ENCODE measurements at regions not wholly inside any gene's neighbourhood (a gene's known extent, or its start where the extent isn't known, plus 50 kb on each side); places are given as distances from the start of the nearest gene placed in this dataset.
A peak's percentile ranks its signal among the peaks of the same experiment; 100 is the strongest.

DNA sequence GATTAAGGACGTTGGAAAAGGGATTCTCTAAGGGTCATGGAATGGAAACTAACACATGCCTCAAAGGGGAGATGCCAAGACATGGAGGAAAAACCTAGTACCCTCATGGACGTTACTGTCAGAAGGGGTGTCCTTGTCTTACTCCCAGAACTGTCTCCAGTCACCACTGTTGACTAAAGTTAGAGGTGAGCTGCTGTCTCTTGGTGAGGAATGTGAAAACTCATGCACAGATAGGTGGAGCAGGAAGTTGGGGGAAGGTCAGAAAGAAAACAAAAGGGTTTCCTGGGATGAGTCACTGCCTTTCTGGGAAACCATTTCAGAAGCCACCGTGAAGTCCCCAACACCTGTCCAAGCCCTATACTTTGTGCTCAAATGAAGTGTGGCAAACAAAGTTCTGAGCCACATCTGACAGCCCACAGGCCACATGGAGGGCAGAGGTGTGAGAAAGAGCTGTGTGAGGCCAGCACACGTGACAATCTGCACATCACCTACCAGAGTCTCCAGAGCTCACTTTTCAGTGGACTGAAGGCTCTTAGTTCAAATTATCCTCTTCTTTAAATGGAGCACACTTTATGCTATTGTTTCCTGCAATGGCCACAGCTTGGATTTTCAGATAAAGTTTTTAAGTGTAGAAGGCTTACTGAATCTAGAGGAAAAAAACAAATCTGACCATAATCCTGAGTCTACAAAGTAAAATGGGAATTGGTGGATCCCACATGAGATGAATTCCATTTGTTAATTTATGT is 92.9 kb upstream of the EGLN3 start:
- DNase-seq (ENCODE audit: low spot score), result peak; percentile 80

DNA sequence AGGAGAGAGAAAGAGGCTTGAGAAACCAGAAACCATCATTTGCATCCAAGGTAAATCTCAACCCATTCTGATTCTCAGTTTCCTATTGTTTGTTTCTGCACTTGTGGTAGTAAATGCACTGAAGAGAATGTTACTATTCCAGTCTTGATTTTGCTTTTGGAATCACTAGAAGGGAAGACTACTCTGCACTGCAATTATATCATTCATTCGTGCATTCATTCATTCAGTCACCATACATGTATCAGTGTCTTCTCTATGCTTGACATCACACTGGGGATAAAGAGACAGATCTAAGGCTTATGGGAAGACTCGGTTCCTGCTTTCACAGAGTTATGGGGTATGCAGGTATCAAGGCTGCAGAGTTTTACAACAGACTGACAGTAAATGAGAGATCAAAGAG is 90.3 kb upstream of the EGLN3 start:
- DNase-seq (ENCODE audit: low spot score), result no peak

DNA sequence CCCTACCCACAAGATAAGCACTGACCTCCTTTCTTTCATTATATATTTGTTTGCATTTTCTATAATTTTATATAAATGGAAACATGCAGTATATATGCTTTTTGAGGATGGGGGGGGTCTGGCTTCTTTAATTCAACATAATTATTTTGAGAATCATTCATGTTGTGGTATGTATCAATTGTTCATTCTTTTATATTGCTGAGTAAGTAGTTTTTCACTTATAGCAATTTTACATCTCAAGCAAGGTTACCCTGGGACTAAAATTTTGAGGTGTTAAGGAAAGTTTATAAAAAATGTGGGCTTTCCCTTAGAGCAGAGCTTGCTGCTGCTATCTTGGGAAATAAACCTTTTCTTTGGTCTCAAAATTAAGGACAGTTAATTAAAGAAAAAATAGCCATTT is 89.9 kb upstream of the EGLN3 start:
- DNase-seq (ENCODE audit: low spot score), result no peak

DNA sequence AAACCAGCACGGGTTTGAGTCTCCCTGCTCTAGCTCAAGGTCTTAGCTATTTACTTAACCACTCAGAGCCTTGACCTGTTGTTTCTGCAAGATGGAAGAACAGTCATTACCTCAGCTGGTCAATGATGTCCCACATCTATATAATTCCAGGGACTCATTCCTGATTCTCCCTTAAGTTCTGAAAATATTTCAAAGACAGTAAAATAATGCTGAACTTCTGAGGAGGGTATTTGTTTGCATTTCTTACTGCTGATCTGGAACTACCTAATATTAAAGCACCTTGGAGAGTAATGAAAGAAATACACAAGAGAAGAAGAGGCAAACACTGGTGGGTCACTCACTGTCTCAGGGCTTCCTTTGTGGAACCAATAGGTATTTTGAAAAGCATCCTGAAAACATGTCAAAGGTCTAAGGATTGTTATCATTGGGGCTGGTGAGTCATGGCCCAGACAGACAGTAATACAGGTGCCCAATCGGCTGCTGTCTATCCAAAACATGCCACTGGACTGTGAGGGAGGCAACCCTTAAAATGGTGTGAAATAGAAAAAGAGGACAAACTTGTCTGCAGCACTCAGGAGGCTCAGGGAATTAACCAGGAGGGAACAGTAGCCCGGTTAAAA is 88.7 kb upstream of the EGLN3 start:
- DNase-seq (ENCODE audit: low spot score), result no peak

DNA sequence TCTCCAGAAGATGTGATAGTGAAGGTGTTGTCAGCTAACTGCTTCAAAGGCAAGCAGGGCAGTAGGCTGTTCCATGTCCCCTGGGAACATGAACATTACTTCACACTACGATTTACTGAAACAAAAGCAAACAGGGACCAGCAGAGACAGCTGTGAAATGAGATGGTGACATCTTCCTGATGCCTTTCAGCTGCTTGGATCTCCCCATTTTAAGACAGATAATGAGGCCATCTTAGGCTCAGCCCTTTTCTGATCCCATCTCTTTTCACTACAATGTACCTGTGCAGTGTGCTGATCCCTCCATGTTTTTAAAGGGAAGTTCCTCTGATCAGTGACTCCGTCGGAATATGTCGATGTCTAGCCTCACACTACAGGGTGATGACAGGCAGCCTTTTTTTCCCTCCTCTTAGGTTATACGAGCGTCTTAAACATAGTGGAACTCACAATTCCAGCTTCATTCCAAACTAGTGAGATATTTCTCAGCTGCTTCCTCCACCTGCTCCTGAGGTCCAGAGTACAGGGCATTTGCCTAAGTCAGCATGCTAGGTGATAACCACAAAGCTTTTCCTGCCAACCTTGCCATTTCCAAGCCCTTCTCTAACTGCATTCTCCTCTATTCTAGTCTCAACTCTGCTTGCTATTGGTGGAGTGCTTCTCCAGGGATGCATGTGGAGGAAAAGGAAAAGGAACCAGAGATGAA is 87.6 kb upstream of the EGLN3 start:
- DNase-seq (ENCODE audit: low spot score), result no peak

DNA sequence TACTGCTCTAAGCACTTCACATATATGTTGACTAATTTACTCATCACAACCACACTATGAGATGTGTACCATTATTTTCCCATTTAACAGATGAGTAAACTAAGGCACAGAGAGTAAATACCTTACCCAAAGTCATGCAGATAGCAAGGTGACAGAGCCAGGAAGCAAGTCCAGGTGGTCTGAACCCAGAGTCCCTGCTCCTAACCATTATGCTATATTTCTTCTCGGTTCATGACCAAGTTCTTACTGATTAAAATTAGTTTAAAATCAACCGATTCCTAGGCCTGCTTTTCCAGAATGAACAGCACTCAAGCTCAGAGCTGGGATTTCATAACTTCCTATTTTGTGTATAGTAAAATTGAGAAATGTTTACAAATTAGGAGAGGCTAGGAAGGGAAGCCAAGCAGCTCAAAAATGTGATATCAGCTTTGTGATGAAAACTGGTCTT is 85.5 kb upstream of the EGLN3 start:
- DNase-seq (ENCODE audit: low spot score), result no peak

DNA sequence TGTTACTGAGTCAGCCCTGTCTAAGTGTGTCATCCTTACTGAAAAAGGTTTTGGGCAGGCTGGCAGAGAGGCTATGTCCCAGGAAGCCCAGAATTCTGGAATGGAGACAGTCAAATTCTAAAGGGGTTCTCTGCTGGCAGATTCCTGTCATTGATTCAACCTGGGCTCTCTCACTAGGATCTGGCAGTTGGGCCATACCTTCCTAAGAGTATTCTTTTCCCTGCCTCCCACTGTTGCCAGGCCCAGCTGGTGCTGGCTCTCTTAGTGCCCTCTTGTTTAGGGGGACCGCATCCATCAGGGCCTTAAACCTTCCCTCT is 85.0 kb upstream of the EGLN3 start:
- no peak for DNase-seq (ENCODE audit: low spot score)

DNA sequence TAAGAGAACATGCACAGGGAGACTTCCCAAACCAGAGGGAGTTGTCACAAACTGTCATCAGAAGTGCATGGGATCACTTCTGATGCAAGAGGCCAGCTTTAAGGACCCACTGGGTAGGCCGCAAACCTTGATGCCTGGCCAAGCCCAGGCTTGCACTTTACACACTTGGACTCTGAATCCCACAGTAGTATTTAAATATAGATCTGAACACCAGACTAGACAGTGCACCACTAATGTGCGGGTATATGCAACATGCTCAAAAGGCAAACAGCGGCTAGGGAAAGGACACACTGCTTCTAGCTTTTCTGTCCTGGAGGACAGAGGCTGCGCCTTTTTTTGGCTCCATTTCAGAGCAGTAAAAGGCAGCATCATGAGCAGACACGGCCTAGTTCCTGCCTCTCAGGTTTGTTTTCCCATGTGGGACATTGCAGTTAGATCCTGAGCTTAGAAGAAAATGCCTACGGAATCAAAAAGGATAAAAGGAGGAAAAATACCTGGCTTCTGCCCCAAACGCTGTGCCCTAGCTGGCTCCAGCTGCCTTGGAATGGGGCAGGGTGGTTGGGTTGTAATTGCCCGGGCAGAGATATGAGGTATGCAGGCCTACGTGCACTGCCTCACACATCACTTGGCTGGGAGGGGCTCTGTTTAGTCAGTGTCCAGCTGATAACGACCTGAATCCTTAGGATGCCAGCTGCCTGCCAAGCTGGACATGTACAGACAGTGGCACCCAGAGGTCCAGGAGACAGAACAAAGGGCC is 84.5 kb upstream of the EGLN3 start:
- peak; percentile 61 for DNase-seq (ENCODE audit: low spot score)

DNA sequence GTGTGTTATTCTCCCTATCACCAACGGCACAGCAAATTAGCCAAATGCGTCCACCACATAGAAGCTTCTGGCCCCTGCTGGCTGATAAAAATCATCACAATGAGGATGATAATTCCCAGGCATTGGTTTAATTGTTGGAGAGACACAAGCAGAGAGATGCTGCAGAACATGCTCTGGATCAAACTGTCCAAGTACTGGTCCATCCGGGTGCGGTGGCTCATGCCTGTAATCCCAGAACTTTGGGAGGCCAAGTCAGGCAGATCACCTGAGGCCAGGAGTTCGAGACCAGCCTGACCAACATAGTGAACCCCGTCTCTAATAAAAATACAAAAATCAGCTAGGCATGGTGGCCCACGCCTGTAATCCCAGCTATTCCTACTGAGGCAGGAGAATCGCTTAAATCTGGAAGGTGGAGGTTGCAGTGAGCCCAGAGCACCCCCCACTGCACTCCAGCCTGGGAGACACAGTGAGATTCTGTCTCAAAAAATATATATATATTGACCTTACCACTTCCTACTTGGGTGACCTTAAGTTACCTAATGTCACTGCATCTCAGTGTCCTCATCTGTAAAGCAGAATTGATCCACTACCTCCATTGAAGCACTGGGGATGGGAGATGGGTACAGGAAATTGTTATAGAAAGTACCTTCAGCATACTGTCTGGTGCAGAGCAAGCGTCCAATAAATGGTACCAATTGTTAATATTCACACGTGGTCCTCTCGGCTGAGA is 83.7 kb upstream of the EGLN3 start:
- DNase-seq (ENCODE audit: low spot score), result no peak

DNA sequence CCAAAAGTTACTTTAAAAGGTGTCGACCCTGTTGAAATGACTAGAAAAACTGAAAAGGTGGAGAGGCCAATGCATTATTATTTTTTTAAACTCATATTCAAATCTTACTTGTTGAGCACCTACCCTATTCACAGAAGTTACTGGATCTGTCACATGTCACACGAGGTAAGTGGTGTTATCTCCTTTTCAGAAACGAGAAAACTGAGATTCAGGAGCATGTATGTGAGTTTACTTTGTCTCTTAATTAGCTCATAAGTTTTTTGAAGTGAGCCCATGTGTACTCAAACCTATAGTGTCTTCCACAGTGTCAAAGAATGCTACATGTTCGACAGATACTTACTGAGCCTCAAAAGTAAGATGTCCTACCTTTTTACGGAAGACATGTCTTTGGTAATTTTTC is 81.8 kb upstream of the EGLN3 start:
- DNase-seq (ENCODE audit: low spot score), result no peak

DNA sequence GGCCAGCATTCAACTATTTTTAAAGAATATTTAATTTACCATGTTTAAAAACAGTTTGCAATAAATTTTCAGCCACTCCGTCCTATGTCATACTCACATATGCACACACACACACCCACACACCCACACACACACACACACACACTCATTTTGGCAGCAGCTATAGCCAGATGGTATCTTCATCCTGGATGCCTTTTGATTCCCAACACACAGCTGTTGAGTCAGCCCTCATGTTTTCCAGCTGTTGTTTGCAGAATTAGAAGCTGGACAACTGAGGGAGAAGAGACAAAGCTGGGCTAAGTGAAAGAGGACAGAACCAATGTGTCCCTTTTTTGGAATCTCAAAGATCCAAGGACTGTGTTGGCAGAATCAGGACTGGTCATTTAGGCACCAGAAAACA is 80.0 kb upstream of the EGLN3 start:
- DNase-seq (ENCODE audit: low spot score), result no peak

DNA sequence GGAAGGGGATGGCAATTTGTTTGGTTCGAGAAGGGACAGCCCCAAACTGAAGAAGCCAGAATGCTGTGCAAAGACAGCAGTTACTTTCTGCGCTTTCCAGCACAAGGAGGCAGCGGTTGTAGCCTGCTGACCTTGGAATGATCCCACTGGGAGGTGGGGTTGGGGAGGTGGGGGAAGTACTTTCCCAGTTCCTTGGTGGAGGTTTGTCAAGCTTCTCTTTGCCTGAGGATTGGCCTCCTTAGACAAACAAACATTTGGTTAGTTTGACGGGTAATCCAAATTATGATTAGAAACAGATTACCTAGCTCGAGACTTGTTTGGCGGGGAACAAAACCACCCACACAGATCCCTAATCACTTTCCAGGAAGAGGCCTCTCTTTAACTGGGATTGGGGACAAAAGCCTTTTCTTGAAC is 79.1 kb upstream of the EGLN3 start:
- DNase-seq (ENCODE audit: low spot score), result no peak

DNA sequence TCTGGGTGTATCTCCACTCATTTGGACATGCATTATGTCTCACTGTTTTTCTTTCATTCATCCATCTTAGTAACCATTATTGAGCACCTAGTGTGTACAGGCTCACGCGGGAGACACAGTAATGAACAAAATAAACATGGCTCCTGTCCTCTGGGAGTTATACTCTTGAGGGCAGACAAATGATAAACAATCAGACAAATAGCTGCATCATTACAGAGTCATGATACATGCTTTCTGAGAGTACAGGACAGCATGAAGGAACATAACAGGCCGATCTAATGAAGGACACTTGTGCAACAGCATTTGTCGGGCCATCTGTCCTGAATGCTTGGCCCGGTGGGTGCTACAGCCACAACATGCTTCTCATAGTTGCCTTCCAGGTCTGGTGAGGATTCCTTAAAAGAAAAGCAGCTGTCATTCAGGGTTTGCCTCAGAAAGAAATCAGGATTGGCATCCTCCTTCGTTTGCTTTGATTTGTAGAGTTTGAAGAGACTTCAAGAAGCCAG is 77.2 kb upstream of the EGLN3 start:
- DNase-seq (ENCODE audit: low spot score), result no peak

DNA sequence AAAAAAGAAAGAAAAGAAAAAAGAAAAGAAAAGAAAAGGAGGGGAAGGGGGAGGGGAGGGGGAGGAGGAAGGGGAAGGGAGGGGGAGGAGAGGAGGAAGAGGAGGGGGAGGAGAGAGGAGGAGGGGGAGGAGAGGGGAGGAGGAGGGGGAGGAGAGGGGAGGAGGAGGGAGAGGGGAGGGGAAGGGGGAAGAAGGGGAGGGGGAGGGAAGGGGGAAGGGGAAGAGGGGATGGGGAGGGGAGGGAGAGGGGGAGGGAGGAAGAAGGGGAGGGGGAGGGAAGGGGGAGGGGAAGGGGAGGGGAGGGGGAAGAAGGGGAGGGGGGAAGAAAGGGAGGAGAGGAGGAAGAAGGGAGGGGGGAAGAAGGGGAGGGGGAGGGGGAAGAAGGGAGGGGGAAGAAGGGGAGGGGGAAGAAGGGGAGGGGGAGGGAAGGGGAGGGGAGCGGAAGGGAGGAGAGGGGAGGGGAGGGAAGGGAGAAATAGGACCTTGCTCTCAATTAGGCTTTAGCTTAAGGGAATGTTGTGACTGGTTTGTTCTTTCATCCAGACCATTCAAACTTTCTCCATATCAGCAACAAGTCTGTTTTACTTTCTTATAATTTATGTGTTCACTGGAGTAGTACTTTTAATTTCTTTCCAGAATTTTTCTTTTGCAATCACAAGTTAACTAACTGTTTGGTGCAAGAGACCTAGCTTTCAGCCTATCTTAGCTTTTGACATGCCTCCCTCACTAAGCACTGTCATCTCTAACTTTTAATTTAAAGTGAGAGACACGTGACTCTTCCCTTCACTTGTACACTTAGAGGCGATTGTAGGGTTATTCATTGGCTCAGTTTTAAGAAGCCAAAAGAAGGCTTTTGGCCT is 76.5 kb upstream of the EGLN3 start:
- no peak for DNase-seq (ENCODE audit: low spot score)

DNA sequence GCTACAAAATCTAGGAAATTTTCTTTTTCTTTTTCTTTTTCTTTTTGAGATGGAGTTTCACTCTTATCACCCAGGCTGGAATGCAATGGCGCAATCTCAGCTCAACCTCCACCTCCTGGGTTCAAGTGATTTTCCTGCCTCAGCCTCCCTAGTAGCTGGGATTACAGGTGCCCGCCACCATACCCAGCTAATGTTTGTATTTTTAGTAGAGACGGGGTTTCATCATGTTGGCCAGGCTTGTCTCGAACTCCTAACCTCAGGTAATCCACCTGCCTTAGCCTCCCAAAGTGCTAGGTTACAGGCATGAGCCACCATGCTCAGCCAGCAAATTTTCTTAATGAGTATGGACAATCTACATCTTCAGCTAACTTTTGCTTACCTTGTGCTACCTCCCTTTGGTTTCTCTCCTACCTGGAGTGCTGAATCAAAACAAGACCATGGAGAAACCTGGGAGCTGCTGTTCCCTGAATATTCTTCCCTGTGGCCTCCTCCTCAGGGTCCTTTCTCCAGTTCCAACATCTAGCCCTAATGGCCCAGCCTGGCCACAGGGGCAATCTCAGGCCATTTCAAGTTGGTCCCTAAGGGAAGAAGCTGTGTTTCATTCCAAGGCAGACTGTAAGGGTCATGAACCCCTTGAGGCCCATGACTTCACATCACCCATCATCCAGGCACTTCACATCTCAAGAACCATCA is 74.6 kb upstream of the EGLN3 start:
- no peak for DNase-seq (ENCODE audit: low spot score)

DNA sequence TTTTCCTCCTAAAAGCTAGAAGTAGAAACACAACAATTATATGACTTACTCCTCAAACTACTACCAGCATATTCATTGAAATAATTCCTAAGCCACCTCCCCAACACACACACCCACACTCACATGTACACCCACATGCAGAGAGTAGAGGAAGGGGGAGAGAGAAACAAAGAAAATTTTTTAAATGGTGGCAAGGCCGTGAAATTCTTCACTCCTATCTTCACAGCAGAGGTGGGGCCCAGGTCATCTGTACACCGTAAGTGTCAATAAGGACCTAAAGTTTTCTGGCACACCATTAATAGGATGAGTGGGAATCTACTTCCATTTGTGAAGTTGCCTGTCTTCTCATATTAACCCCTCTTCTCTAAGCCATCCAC is 73.9 kb upstream of the EGLN3 start:
- no peak for DNase-seq (ENCODE audit: low spot score)

DNA sequence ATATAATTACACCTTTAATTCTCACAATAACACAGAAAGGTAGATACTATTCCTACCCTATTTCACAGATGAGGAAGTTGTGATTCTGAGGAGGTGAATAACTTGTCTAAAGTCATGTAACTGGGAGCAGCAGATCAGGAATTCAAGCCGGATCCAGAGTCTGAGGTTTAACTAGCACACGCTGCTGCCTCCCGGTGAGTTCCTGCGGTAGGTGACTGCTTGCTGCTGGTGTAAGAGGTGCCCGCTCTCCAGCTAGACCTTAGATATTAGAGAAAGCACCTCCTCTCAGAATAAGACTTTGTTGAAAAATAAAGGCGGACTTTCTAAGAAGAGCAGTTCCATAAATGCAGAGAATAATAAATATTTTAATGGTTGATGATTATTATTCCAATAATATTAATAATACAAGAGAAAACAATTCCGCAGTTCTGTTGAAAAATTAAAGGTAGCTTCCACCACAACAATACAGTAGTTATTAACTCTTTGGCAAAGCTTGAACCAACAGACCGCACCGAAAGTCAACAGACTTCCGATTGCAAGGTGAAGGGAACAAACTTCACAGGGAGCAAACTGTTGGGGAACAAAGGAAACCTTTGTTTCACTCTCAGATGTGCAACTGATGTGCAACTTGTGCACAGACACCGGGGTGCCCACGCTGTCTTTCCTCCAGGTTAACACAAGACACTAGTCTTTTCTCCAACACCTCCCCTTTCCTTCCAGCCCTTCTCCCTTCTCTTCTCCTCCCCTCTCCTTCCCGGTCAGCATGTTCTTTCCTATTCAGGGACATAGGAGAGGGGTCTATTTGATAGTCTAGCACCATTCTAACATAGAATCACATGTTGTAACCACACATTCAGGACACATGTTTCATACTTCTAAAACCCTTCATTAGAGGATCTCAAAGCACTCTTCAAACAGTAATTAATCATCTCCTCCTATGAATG is 73.2 kb upstream of the EGLN3 start:
- DNase-seq (ENCODE audit: low spot score), result no peak

DNA sequence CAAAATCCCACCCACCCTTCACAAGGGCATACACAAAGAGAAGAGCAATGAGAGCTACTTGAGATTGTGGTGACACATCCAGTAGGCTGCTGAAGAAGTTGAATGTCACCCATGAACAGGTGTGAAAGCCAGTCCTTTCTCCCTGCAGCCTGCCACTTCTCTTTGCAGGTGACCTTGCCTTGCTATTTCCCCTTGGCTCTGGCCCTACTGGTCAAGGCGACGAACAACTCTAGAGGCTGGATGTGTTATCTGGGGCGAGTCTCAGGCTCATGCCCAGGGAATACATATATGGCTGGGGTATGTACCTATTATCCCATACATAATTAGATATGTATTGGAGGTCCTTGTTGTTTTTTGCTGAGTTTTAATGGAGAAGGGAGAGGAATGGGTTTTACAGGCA is 70.2 kb upstream of the EGLN3 start:
- no peak for DNase-seq (ENCODE audit: low spot score)

DNA sequence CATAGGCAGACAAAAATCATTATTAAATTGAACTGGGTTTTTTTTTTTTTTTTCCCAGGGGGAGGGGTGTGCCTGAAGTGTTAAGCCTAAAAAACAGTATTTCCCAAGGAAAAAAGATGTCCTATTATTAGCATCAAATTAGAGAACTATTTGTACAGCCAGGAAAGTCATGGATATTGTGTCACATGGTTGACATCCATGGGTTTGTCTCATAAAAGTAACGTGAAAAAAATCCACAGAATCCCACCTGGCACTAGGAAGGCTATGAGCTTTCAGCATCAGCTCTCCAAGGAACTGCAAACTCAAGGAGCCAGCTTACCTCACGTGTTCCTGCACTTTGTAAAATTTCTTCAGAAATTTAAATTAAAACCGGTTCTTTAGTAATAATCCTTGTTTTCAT is 69.1 kb upstream of the EGLN3 start:
- DNase-seq (ENCODE audit: low spot score), result no peak

Measured in A172 (cell line).